Liver (tissue), 8 donors: ENCODE measurements at regions not wholly inside any gene's neighbourhood (a gene's known extent, or its start where the extent isn't known, plus 50 kb on each side); places are given as distances from the start of the nearest gene placed in this dataset.

Source experiments
- DNase-seq: peaks from one replicate; pipeline ENCODE4 v3.0.0-alpha.2; 2017; ENCODE audit warnings: low spot score
- H3K27ac ChIP-seq, 2 donors: one replicate each; pipeline ENCODE4 v1.7.0; 2013; ENCODE audit warnings: inconsistent platforms in 2 of 2, low read length in 2 of 2, control low read depth in 1 of 2, low read depth in 1 of 2, mild to moderate bottlenecking in 1 of 2
- H3K27me3 ChIP-seq, 4 donors: one replicate each; pipeline versions ENCODE4 v1.6.1 to v1.7.0; 2013; ENCODE audit warnings: low read length in 3 of 4, inconsistent platforms in 1 of 4, mild to moderate bottlenecking in 1 of 4, moderate library complexity in 1 of 4; ENCODE audit not compliant: control insufficient read depth in 4 of 4, insufficient read depth in 4 of 4
- H3K36me3 ChIP-seq, 4 donors: one replicate each; pipeline versions ENCODE4 v1.6.1 to v1.7.0; 2013; ENCODE audit warnings: low read length in 3 of 4, mild to moderate bottlenecking in 3 of 4, low read depth in 1 of 4, moderate library complexity in 1 of 4; ENCODE audit not compliant: control insufficient read depth in 4 of 4, insufficient read depth in 3 of 4
- H3K4me1 ChIP-seq, 4 donors: one replicate each; pipeline versions ENCODE4 v1.6.1 to v1.7.0; 2013; ENCODE audit warnings: low read length in 3 of 4, mild to moderate bottlenecking in 3 of 4, moderate library complexity in 1 of 4; ENCODE audit not compliant: control insufficient read depth in 4 of 4, insufficient read depth in 4 of 4
- H3K4me3 ChIP-seq, 3 donors: one replicate each; pipeline versions ENCODE4 v1.6.1 to v1.7.0; 2013; ENCODE audit warnings: low read length in 3 of 3, control low read depth in 1 of 3, low read depth in 1 of 3, mild to moderate bottlenecking in 1 of 3
- H3K9ac ChIP-seq, 2 donors: one replicate each; pipeline ENCODE4 v1.7.0; 2013; ENCODE audit warnings: low read length in 2 of 2, mild to moderate bottlenecking in 2 of 2, moderate library complexity in 2 of 2, control low read depth in 1 of 2, low read depth in 1 of 2
- H3K9me3 ChIP-seq, 4 donors: one replicate each; pipeline versions ENCODE4 v1.6.1 to v1.7.0; 2013; ENCODE audit warnings: low read length in 3 of 4; ENCODE audit not compliant: control insufficient read depth in 4 of 4
- EGR1 ChIP-seq, 2 donors: IDR thresholded peaks; 2 replicates each; pipeline ENCODE4 v1.6.1; 2016 to 2018; ENCODE audit warnings: antibody characterized with exemption in 2 of 2, low read depth in 2 of 2
- FOXA2 ChIP-seq: IDR thresholded peaks from 2 replicates; pipeline ENCODE4 v1.6.1; 2016; ENCODE audit warnings: antibody characterized with exemption
- HNF4A ChIP-seq, 2 donors: conservative IDR thresholded peaks; 2 replicates each; pipeline ENCODE4 v1.6.1; 2016; ENCODE audit warnings: antibody characterized with exemption in 2 of 2, mild to moderate bottlenecking in 2 of 2
- HNF4G ChIP-seq: IDR thresholded peaks from 2 replicates; pipeline ENCODE4 v1.6.1; 2016; ENCODE audit warnings: antibody characterized with exemption
- RAD21 ChIP-seq, 2 donors: IDR thresholded peaks; 2 replicates each; pipeline ENCODE4 v1.6.1; 2016; ENCODE audit warnings: antibody characterized with exemption in 2 of 2, mild to moderate bottlenecking in 2 of 2
- SP1 ChIP-seq: IDR thresholded peaks from 2 replicates; pipeline ENCODE4 v1.6.1; 2018; ENCODE audit warnings: antibody characterized with exemption, mild to moderate bottlenecking
- TAF1 ChIP-seq: conservative IDR thresholded peaks from 2 replicates; pipeline ENCODE4 v1.6.1; 2016; ENCODE audit warnings: antibody characterized with exemption, mild to moderate bottlenecking
- WGBS: extraction: QIAGEN DNeasy Blood & Tissue Kit; methylation state at CpG from one replicate; pipeline ENCODE4 v1.1.7; 2013; 5-methylcytosine and 5-hydroxymethylcytosine counted together
- TF ChIP-seq, protein P1 (sequence below): fragments of 150-350 bp; IDR thresholded peaks from 2 replicates; pipeline ENCODE4 v1.5.1; 2017; ENCODE audit warnings: improper control_type of control experiment, low read depth, low read length; ENCODE audit not compliant: missing input control
- TF ChIP-seq, protein P2 (sequence below): IDR thresholded peaks from 2 replicates; pipeline ENCODE4 v1.6.1; 2016; ENCODE audit warnings: antibody characterized with exemption
- TF ChIP-seq, protein P3 (sequence below): IDR thresholded peaks from 2 replicates; pipeline ENCODE4 v1.6.1; 2016; ENCODE audit warnings: antibody characterized with exemption
- TF ChIP-seq, protein P4 (sequence below): IDR thresholded peaks from 2 replicates; pipeline ENCODE4 v1.6.1; 2016; ENCODE audit warnings: antibody characterized with exemption
- TF ChIP-seq, protein P5 (sequence below): IDR thresholded peaks from 2 replicates; pipeline ENCODE4 v1.6.1; 2016; ENCODE audit warnings: antibody characterized with exemption, mild to moderate bottlenecking
- donor health status: healthy.
- donor health status: healthy.
- donor health status: healthy.
- donor health status: healthy.
- donor health status: healthy.

DNA sequence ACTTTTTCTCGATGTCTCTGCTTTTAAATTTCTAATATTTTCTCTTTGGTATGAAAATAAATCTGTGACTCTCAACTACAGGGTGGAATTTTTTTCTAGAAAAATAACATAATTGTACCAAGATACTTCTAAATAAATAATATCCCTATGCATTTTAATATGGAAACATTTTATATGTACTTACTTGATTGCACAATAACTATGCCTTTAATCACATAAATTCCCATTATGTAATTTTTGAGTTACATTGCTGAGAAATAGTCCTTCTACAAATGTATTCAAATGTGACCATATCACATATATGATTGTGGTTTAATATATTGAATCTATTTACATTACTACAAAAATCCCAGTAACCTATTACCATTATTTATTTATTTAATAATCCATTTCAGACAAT lies 1543.3 kb upstream of the PABPC4L start:
- no peak overlapping the region for H3K27ac ChIP-seq
- H3K4me3 ChIP-seq: no peak overlapping the region
- DNase-seq: no peak
- no peak overlapping the region for H3K9ac ChIP-seq
- peaks cover 0 to 3% (median 0%) of the 10 kb centered on the region in 4 donors for H3K4me1 ChIP-seq
- H3K9me3 ChIP-seq: no peaks in the 10 kb centered on the region
- TF ChIP-seq TAF1: no peak
- TF ChIP-seq, protein P1, sequence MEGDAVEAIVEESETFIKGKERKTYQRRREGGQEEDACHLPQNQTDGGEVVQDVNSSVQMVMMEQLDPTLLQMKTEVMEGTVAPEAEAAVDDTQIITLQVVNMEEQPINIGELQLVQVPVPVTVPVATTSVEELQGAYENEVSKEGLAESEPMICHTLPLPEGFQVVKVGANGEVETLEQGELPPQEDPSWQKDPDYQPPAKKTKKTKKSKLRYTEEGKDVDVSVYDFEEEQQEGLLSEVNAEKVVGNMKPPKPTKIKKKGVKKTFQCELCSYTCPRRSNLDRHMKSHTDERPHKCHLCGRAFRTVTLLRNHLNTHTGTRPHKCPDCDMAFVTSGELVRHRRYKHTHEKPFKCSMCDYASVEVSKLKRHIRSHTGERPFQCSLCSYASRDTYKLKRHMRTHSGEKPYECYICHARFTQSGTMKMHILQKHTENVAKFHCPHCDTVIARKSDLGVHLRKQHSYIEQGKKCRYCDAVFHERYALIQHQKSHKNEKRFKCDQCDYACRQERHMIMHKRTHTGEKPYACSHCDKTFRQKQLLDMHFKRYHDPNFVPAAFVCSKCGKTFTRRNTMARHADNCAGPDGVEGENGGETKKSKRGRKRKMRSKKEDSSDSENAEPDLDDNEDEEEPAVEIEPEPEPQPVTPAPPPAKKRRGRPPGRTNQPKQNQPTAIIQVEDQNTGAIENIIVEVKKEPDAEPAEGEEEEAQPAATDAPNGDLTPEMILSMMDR: no peak
- TF ChIP-seq, protein P2, sequence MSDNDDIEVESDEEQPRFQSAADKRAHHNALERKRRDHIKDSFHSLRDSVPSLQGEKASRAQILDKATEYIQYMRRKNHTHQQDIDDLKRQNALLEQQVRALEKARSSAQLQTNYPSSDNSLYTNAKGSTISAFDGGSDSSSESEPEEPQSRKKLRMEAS: no peak
- no peak for TF ChIP-seq HNF4G
- TF ChIP-seq, protein P3, sequence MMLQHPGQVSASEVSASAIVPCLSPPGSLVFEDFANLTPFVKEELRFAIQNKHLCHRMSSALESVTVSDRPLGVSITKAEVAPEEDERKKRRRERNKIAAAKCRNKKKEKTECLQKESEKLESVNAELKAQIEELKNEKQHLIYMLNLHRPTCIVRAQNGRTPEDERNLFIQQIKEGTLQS: no peak
- no peak for TF ChIP-seq SP1
- TF ChIP-seq, protein P4, sequence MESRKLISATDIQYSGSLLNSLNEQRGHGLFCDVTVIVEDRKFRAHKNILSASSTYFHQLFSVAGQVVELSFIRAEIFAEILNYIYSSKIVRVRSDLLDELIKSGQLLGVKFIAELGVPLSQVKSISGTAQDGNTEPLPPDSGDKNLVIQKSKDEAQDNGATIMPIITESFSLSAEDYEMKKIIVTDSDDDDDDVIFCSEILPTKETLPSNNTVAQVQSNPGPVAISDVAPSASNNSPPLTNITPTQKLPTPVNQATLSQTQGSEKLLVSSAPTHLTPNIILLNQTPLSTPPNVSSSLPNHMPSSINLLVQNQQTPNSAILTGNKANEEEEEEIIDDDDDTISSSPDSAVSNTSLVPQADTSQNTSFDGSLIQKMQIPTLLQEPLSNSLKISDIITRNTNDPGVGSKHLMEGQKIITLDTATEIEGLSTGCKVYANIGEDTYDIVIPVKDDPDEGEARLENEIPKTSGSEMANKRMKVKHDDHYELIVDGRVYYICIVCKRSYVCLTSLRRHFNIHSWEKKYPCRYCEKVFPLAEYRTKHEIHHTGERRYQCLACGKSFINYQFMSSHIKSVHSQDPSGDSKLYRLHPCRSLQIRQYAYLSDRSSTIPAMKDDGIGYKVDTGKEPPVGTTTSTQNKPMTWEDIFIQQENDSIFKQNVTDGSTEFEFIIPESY: no peak
- TF ChIP-seq EGR1 (IDR thresholded peaks at IDR 0.05; ENCODE audit: low read depth in 2 of 2): no peak
- no peak for TF ChIP-seq FOXA2
- TF ChIP-seq HNF4A (conservative IDR thresholded peaks at IDR 0.05): no peak
- no peaks in the 10 kb centered on the region for H3K27me3 ChIP-seq
- no peaks in the 10 kb centered on the region for H3K36me3 ChIP-seq
- 74% methylated on average over 1 of the region's 1 CpG for whole genome bisulfite sequencing

DNA sequence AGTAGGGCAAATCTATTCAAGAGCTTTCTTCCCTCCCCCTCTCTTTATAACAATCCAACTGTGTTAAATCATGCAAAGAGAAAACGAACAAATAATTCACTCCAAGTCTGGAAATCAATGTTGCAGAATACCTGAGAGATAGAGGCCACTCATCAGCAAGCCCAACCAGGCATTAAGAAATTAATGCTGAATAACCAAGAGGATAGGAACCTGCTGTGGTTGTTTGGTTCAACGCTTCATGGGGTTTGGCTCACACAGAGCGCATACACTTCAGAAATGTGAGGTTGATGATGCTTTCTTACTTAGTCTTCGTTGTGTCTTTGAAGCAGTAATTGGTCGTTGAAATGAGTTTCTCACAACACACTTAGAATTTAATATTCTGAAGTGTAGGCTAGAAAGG lies 1540.0 kb upstream of the PABPC4L start:
- H3K36me3 ChIP-seq: no peaks in the 10 kb centered on the region
- 41% methylated on average over 5 of the region's 5 CpGs for WGBS
- H3K27me3 ChIP-seq: no peaks in the 10 kb centered on the region
- no peak for DNase-seq
- H3K9ac ChIP-seq: no peak overlapping the region
- H3K4me1 ChIP-seq: peaks cover 0 to 15% (median 7%) of the 10 kb centered on the region in 4 donors
- TF ChIP-seq SP1: no peak
- no peak for TF ChIP-seq RAD21 (IDR thresholded peaks at IDR 0.05)
- TF ChIP-seq HNF4A (conservative IDR thresholded peaks at IDR 0.05): no peak
- TF ChIP-seq, protein P5, sequence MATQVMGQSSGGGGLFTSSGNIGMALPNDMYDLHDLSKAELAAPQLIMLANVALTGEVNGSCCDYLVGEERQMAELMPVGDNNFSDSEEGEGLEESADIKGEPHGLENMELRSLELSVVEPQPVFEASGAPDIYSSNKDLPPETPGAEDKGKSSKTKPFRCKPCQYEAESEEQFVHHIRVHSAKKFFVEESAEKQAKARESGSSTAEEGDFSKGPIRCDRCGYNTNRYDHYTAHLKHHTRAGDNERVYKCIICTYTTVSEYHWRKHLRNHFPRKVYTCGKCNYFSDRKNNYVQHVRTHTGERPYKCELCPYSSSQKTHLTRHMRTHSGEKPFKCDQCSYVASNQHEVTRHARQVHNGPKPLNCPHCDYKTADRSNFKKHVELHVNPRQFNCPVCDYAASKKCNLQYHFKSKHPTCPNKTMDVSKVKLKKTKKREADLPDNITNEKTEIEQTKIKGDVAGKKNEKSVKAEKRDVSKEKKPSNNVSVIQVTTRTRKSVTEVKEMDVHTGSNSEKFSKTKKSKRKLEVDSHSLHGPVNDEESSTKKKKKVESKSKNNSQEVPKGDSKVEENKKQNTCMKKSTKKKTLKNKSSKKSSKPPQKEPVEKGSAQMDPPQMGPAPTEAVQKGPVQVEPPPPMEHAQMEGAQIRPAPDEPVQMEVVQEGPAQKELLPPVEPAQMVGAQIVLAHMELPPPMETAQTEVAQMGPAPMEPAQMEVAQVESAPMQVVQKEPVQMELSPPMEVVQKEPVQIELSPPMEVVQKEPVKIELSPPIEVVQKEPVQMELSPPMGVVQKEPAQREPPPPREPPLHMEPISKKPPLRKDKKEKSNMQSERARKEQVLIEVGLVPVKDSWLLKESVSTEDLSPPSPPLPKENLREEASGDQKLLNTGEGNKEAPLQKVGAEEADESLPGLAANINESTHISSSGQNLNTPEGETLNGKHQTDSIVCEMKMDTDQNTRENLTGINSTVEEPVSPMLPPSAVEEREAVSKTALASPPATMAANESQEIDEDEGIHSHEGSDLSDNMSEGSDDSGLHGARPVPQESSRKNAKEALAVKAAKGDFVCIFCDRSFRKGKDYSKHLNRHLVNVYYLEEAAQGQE: no peak
- H3K27ac ChIP-seq: no peak overlapping the region
- H3K9me3 ChIP-seq: no peaks in the 10 kb centered on the region
- H3K4me3 ChIP-seq: no peak overlapping the region
